ENCODE measurements at regions not wholly inside any gene's neighbourhood (a gene's known extent, or its start where the extent isn't known, plus 50 kb on each side); places are given as distances from the start of the nearest gene placed in this dataset.

- Histone ChIP-seq H3K4me1 (ENCODE audit: low read length) (no peaks in the 10 kb centered on the region), H2AFZ (ENCODE audit: low read depth, low read length) (no peak overlapping the region), H3K79me2 (ENCODE audit: low read length) (no peaks in the 10 kb centered on the region), H3K27ac (ENCODE audit: low read length) (no peak overlapping the region), H3K9me3 (ENCODE audit: insufficient read depth, low read length) (no peaks in the 10 kb centered on the region), H4K20me1 (ENCODE audit: insufficient read depth, low read length) (no peaks in the 10 kb centered on the region), H3K9ac (ENCODE audit: low read length) (no peak overlapping the region), H3K4me2 (ENCODE audit: low read length) (no peak overlapping the region), H3K36me3 (replicated peaks; ENCODE audit: low read depth, low read length) (no peaks in the 10 kb centered on the region), H3K4me3 (ENCODE audit: low read length) (no peak overlapping the region), H3K27me3 (ENCODE audit: low read depth, low read length) (no peaks in the 10 kb centered on the region)
- TF ChIP-seq CTCF (IDR thresholded peaks at IDR 0.05; ENCODE audit: low read depth, low read length) (no peak), EZH2phosphoT487 (IDR thresholded peaks at IDR 0.05; ENCODE audit: low read depth) (no peak)
Measured at GRCh38 chrX:142884881-142885280, 140.8 kb upstream of the SPANXN4 start.

GRCh38 chrX:142891046-142891445 is 134.7 kb upstream of the SPANXN4 start:
- TF ChIP-seq CTCF (IDR thresholded peaks at IDR 0.05; ENCODE audit: low read depth, low read length) = no peak
- no peak for TF ChIP-seq EZH2phosphoT487 (IDR thresholded peaks at IDR 0.05; ENCODE audit: low read depth)
- no peaks in the 10 kb centered on the region for H3K4me1 ChIP-seq (ENCODE audit: low read length)
- H3K9ac ChIP-seq (ENCODE audit: low read length) = no peak overlapping the region
- H3K79me2 ChIP-seq (ENCODE audit: low read length) = no peaks in the 10 kb centered on the region
- H2AFZ ChIP-seq (ENCODE audit: low read depth, low read length) = no peak overlapping the region
- H3K36me3 ChIP-seq (replicated peaks; ENCODE audit: low read depth, low read length) = no peaks in the 10 kb centered on the region
- H3K27me3 ChIP-seq (ENCODE audit: low read depth, low read length) = no peaks in the 10 kb centered on the region
- H3K9me3 ChIP-seq (ENCODE audit: insufficient read depth, low read length) = no peaks in the 10 kb centered on the region
- H4K20me1 ChIP-seq (ENCODE audit: insufficient read depth, low read length) = no peaks in the 10 kb centered on the region
- H3K27ac ChIP-seq (ENCODE audit: low read length) = no peak overlapping the region
- no peak overlapping the region for H3K4me2 ChIP-seq (ENCODE audit: low read length)
- H3K4me3 ChIP-seq (ENCODE audit: low read length) = no peak overlapping the region

- no peak overlapping the region for H3K4me2 ChIP-seq (ENCODE audit: low read length)
- no peak overlapping the region for H2AFZ ChIP-seq (ENCODE audit: low read depth, low read length)
- H4K20me1 ChIP-seq (ENCODE audit: insufficient read depth, low read length) = no peaks in the 10 kb centered on the region
- no peaks in the 10 kb centered on the region for H3K36me3 ChIP-seq (replicated peaks; ENCODE audit: low read depth, low read length)
- H3K9ac ChIP-seq (ENCODE audit: low read length) = no peak overlapping the region
- no peak for TF ChIP-seq CTCF (IDR thresholded peaks at IDR 0.05; ENCODE audit: low read depth, low read length)
- no peak for TF ChIP-seq EZH2phosphoT487 (IDR thresholded peaks at IDR 0.05; ENCODE audit: low read depth)
- no peaks in the 10 kb centered on the region for H3K27me3 ChIP-seq (ENCODE audit: low read depth, low read length)
- H3K27ac ChIP-seq (ENCODE audit: low read length) = no peak overlapping the region
- H3K79me2 ChIP-seq (ENCODE audit: low read length) = no peaks in the 10 kb centered on the region
- H3K9me3 ChIP-seq (ENCODE audit: insufficient read depth, low read length) = no peaks in the 10 kb centered on the region
- no peak overlapping the region for H3K4me3 ChIP-seq (ENCODE audit: low read length)
- H3K4me1 ChIP-seq (ENCODE audit: low read length) = no peaks in the 10 kb centered on the region
Measured at GRCh38 chrX:142898164-142898563, 127.6 kb upstream of the SPANXN4 start.

GRCh38 chrX:142923201-142923600 is 102.5 kb upstream of the SPANXN4 start:
- no peak overlapping the region for H3K4me3 ChIP-seq (ENCODE audit: low read length)

More at GRCh38 chrX:142923201-142923600, 102.5 kb upstream of the SPANXN4 start:
- no peak overlapping the region for H2AFZ ChIP-seq (ENCODE audit: low read depth, low read length)
- no peak overlapping the region for H3K27ac ChIP-seq (ENCODE audit: low read length)
- TF ChIP-seq EZH2phosphoT487 (IDR thresholded peaks at IDR 0.05; ENCODE audit: low read depth) = no peak
- no peak for TF ChIP-seq CTCF (IDR thresholded peaks at IDR 0.05; ENCODE audit: low read depth, low read length)
- no peak overlapping the region for H3K9ac ChIP-seq (ENCODE audit: low read length)
- H3K9me3 ChIP-seq (ENCODE audit: insufficient read depth, low read length) = no peaks in the 10 kb centered on the region
- no peaks in the 10 kb centered on the region for H3K79me2 ChIP-seq (ENCODE audit: low read length)
- H4K20me1 ChIP-seq (ENCODE audit: insufficient read depth, low read length) = no peaks in the 10 kb centered on the region
- no peaks in the 10 kb centered on the region for H3K36me3 ChIP-seq (replicated peaks; ENCODE audit: low read depth, low read length)
- no peaks in the 10 kb centered on the region for H3K27me3 ChIP-seq (ENCODE audit: low read depth, low read length)
- H3K4me1 ChIP-seq (ENCODE audit: low read length) = no peaks in the 10 kb centered on the region
- H3K4me2 ChIP-seq (ENCODE audit: low read length) = no peak overlapping the region

Data from OCI-LY3 (cell line).